GM19372 (cell line): ENCODE measurements at regions not wholly inside any gene's neighbourhood (a gene's known extent, or its start where the extent isn't known, plus 50 kb on each side); places are given as distances from the start of the nearest gene placed in this dataset.
"Not testable (repeated sequence)": the region's sequence is repeated elsewhere in the genome, so short reads cannot be mapped to it uniquely, and the experiment has no call there.

Source experiments
- ATAC-seq: cut with Tn5 transposase; IDR thresholded peaks from one replicate; pipeline ENCODE4 v1.9.1; 2021; ENCODE audit warnings: mild to moderate bottlenecking, low read depth, moderate library complexity; ENCODE audit not compliant: unreplicated experiment

DNA sequence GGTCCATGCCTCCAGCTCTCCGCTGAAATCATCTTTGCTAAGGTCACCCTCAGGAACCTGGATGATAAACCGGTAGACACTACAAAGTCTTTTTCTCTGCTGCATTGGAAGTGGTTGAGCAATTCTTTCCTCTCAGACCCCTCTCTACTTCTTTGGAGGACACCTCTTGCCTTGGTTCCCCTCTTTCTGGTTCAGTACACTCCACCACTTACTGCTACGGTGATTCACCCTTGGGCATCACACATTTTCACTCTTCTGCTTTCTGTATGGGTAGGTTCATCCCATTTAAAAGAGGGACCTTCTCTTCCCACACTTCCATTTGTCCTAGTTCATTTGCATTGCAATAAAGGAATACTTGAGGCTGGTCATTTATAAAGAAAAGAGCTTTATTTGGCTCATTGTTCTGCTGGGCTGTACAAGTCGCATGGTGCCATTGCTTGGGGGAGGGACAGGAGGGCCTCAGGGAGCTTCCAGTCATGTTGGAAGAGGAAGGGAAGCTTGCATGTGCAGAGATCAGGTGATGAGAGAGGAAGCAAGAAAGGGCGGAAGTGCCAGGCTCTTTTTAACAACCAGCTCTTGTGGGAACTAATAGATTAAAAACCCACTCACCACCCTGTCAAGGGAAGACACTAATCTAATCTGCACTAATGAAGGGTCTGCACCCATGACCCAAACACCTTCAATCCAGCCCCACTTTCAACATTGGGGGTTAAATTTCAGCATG is 149.7 kb upstream of the TMEM170B start:
- no peak for ATAC-seq

- no peak for ATAC-seq
Observed at GRCh38 chr6:11386726-11387125, 150.8 kb upstream of the TMEM170B start.

DNA sequence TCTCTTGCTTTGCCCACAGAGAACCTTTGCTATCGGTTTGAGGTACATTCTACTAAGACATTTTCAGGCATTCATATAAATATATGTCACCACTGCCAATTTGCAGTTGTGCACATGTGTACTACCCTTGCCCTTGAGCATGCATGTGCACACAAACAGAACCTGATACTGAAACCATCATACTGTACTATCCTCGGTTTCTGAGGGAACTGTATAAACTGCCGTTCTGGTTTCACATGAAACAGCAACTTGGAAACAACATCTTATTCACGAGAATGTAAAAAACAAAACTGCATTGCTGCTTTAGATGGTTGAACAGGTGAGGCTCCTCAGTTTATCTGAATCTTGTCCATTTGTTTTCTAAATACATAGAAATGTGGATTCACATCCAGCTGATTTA is 151.2 kb upstream of the TMEM170B start:
- peak; percentile 55 for ATAC-seq

DNA sequence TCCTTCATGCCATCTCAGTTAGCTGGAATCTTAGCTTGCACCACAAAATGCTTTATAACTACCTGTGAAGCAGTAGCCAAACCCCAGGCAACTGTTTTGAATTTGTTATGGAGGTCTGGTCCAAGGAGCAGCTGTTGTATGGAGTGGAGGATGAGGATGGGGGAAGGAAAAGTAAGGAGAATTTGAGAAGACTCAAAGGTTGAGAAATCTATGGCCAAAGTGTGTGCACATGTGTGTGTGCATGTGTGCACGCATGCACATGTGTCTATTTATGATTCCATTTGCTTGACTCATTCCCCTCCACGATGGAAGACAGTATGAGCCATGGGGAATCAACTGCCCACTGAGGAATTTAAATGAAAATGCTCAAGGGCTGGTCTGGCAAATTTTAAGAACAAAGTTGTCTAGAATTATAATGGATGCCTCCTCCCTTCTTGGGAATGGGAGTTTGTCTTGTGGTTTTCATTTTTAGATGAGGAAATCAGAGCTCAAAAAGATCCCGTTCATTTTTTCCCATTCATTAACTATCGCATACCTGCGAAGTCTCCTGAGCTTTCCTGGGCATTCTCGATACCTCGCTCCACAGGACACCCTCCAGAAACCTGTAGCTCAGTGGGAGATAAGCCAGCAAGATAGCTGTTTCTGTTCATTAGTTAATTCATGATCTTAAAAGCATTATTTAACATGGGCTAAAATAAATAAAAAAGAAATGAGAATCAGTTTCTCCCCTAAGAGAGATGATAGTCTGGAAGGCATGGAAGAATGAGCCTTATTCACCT is 152.3 kb upstream of the NEDD9 start:
- ATAC-seq: no peak

DNA sequence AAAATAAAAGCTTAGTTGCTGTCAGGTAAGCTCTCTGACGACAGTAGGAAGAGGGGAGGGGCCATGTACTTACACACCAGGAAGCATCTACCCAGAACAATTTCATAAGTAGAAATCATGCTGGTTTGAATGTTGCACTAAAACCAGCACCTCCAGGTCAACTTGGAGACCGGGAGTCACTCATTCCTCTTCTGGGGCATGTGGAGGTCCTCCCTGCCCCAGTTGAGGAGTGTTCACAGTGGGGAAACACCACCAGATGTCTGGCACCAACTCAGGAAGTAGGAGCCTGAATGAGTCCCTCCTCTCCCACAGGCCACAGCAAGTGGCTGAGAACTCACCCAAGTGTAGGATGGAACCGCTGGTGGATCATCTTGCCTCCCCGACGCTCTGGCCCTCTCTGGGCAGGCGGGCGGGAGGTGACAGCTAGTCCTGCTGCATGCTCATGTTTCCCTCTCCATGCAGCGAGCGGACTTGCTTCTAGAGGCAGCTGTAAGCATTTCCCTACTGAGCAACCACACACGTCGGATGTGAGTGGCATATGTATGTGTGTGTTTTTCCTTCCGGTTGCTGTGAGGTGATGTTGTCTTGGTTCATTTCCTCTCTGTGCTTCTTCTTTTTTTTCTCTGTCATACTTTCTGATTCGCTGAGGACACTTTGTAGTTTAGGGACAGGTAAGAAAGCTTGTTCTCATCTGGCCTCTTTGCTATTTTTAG is 149.5 kb upstream of the NEDD9 start:
- ATAC-seq: peak; percentile 71

- ATAC-seq: no peak
Observed at GRCh38 chr6:11380969-11381744, 148.7 kb upstream of the NEDD9 start.

DNA sequence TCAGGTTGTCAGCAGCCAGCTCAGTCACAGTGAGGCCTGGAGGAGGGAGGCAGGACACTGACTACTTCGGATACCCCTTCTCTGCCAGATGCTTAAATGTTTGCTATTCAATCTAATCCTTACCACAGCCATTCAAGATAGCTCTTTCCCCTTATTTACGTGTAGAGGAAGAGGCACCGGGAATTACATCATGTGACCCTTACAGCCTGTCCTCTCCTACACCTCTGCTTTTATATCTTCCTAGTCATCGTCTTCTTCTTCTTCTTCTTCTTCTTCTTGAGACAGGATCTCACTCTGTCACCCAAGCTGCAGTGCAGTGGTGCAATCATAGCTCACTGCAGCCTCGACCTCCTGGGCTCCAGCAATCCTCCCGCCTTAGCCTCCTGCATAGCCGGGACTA is 148.1 kb upstream of the NEDD9 start:
- ATAC-seq: no peak

GRCh38 chr6:11379805-11380204 is 147.3 kb upstream of the NEDD9 start:
- no peak for ATAC-seq

- ATAC-seq: no peak
Observed at GRCh38 chr6:11378639-11379038, 146.2 kb upstream of the NEDD9 start.

DNA sequence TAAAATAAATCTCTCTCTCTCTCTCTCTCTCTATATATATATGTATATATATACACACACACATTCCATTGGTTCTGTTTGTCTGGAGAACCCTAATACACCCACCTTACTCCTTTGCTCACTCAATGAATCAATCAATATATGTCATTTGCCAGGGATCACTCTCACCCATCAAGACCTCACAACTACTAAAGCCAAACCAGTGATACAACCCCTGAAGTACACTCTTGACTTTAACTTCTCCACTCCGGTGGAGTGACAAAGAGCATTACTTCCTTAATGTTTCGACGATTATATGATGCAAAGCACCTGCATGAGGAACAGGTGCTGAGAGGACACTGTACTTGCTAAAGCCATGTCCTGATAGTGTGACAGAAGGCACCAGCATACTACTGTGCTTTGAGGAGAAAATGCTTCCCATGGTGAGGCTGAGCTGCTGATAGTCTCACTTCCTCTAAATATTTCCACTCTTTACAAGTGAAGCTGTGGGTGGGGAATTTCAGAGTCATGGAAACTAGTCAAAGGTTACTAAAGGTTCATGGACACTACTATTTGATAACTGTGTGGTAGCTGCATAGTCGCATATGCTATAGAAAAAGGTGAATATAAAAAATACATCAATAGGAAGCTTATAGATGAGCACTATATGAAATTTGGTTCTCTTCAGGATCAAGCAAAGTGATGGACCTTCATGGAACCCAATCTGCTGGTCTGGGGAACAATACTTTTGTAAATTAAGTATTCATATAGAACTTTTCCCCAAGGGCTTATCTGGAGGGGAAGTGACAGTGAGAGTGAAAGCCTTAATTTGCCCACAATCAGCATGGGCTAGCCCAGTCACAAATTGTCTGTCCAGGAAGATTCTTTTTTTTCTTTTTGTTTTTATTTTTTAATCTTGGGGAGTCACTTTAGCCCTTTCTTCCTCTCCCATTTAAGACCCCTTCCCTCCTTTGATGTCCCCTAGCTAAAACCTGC is 141.9 kb upstream of the NEDD9 start:
- peak; percentile 92 for ATAC-seq

GRCh38 chr6:11373208-11373607 is 140.7 kb upstream of the NEDD9 start:
- ATAC-seq: no peak

DNA sequence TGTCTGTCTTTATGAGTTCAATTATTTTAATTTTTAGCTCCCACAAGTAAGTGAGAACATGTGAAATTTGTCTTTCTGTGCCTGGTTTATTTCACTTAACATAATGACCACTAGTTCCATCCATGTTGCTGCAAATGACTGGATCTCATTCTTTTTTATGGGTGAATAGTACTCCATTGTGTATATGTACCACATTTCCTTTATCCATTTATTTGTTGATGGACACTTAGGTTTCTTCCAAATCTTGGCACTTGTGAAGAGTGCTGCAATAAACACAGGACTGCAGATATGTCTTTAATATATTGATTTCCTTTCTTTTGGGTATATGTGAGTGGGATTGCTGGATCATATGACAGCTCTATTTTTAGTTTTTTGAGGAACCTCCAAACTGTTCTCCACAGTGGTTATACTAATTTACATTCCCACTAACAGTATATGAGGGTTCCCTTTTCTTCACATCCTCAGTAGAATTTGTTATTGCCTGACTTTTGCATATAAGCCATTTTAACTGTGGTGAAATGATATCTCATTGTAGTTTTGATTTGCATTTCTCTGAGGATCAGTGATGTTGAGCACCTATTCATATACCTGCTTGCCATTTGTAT is 139.8 kb upstream of the NEDD9 start:
- ATAC-seq: not testable (repeated sequence)

- ATAC-seq: no peak
Observed at GRCh38 chr6:11370191-11371018, 137.9 kb upstream of the NEDD9 start.

- ATAC-seq: no peak
Observed at GRCh38 chr6:11368760-11369159, 136.3 kb upstream of the NEDD9 start.

GRCh38 chr6:11368264-11368663 is 135.8 kb upstream of the NEDD9 start:
- ATAC-seq: no peak

DNA sequence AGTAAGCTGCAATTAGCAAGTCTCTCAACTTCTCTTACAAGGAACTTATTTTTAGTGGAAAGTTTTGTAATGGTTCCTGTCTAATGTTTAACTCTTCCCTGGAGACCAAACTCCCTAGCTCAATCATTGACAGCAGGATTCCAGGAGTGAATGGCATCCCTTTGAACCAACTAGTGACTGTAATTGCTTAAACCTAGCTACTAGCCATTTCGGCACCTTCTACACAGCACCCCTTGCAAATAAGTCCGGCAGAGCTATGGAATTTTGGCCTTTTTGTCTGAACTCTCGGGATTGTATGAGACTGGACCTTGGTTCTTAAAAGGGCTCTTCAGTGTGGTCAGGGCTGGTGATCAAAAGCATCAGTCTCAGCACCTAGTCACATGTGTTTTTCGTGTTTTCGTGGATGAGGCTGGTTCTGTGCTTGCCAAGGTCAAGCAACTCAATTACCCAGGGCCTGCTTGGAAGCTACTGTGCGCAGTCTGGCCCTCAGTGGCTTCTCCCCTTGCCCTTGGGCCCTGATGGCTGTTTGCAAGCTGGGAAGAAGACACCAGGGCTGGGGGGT is 135.3 kb upstream of the NEDD9 start:
- no peak for ATAC-seq

DNA sequence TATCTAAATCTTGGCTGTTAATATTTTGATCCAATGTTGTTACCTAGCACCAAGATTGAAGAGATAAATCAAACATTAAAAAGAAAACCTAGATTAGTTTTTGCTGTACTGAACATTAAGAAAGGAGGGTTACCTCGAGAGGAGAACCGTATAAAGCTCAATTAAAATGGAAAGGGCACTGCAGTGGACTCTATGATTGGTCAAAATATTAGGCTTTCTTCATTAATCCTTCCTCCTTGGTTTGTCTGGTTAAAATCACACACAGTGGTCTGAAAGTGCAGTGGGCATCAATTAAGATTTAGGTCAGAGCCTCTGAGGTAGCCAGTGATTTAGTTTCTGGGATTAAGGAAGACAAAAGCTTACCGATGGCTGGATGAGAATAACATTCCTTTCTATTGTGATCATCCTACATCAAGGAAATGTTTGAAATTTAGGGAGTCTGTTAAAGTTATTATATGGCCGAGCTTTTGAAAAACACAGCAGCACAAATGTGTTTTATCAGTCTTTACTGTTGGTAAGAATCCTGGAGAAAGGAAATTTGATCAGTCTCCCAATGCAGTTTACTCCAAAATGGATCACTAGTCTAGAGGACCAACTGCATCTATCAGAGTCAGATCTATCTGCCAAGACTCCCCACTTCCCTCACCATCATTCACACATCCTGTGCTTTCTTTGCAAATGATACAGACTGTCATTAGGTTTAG is 134.6 kb upstream of the NEDD9 start:
- no peak for ATAC-seq
